Osteoblast (primary cell): ENCODE measurements at regions not wholly inside any gene's neighbourhood (a gene's known extent, or its start where the extent isn't known, plus 50 kb on each side); places are given as distances from the start of the nearest gene placed in this dataset.

Experiments used
- DNase-seq: peaks from one replicate; pipeline ENCODE4 v3.0.0; 2011; ENCODE audit warnings: low spot score, mixed read lengths; ENCODE audit not compliant: insufficient read length; ENCODE audit errors: missing footprints
- H2AFZ ChIP-seq: 2 replicates; pipeline ENCODE4 v1.6.0; 2011; ENCODE audit warnings: mild to moderate bottlenecking, low read length
- H3K27ac ChIP-seq: 2 replicates; pipeline ENCODE4 v1.5.1; 2011; ENCODE audit warnings: mild to moderate bottlenecking, low read depth, low read length, moderate library complexity
- H3K27me3 ChIP-seq: 2 replicates; pipeline ENCODE4 v1.6.0; 2012; ENCODE audit warnings: mild to moderate bottlenecking, control low read depth, inconsistent platforms, low read length, moderate library complexity; ENCODE audit not compliant: insufficient read depth
- H3K36me3 ChIP-seq: 2 replicates; pipeline ENCODE4 v1.5.1; 2011; ENCODE audit warnings: mild to moderate bottlenecking, low read length, control low read depth, moderate library complexity; ENCODE audit not compliant: insufficient read depth
- H3K4me1 ChIP-seq: 2 replicates; pipeline ENCODE4 v1.5.1; 2011; ENCODE audit warnings: mild to moderate bottlenecking, low read length, control low read depth, moderate library complexity; ENCODE audit not compliant: insufficient read depth
- H3K4me2 ChIP-seq: 2 replicates; pipeline ENCODE4 v1.6.0; 2011; ENCODE audit warnings: mild to moderate bottlenecking, low read length; ENCODE audit not compliant: insufficient read depth
- H3K4me3 ChIP-seq: fragments of 200-600 bp; sonication (generic); 3 replicates; pipeline ENCODE4 v1.5.1; 2012; ENCODE audit warnings: mild to moderate bottlenecking, low read length, inconsistent platforms; ENCODE audit not compliant: insufficient read depth
- H3K79me2 ChIP-seq: 2 replicates; pipeline ENCODE4 v1.6.0; 2012; ENCODE audit warnings: mild to moderate bottlenecking, low read length, control low read depth, inconsistent platforms; ENCODE audit not compliant: insufficient read depth
- H3K9me3 ChIP-seq: 2 replicates; pipeline ENCODE4 v1.5.1; 2011; ENCODE audit warnings: low read depth, low read length, control low read depth
- H4K20me1 ChIP-seq: 2 replicates; pipeline ENCODE4 v1.6.0; 2012; ENCODE audit warnings: mild to moderate bottlenecking, low read length, control low read depth; ENCODE audit not compliant: insufficient read depth
- CTCF ChIP-seq: IDR thresholded peaks from 2 replicates; pipeline ENCODE4 v1.5.1; 2011; ENCODE audit warnings: mild to moderate bottlenecking, low read depth, low read length, moderate library complexity; ENCODE audit errors: extremely low read depth

- H4K20me1 ChIP-seq = no peaks in the 10 kb centered on the region
- no peaks in the 10 kb centered on the region for H3K9me3 ChIP-seq
- no peaks in the 10 kb centered on the region for H3K36me3 ChIP-seq
- H3K27ac ChIP-seq = no peak overlapping the region
- no peak overlapping the region for H3K4me2 ChIP-seq
- H3K27me3 ChIP-seq = no peaks in the 10 kb centered on the region
- no peak for TF ChIP-seq CTCF
- H3K79me2 ChIP-seq = no peaks in the 10 kb centered on the region
- peaks cover 9% of the 10 kb centered on the region for H3K4me1 ChIP-seq
- no peak overlapping the region for H2AFZ ChIP-seq
- DNase-seq = no peak
- H3K4me3 ChIP-seq = no peak overlapping the region
Observed at GRCh38 chr2:45261746-45262145, 252.5 kb upstream of the SIX2 start.

- Histone ChIP-seq H3K27ac (no peak overlapping the region), H2AFZ (no peak overlapping the region), H3K9me3 (no peaks in the 10 kb centered on the region), H3K4me2 (no peak overlapping the region), H4K20me1 (no peaks in the 10 kb centered on the region), H3K4me1 (peaks cover 9% of the 10 kb centered on the region), H3K4me3 (no peak overlapping the region), H3K27me3 (no peaks in the 10 kb centered on the region), H3K36me3 (no peaks in the 10 kb centered on the region), H3K79me2 (no peaks in the 10 kb centered on the region)
- no peak for TF ChIP-seq CTCF
- DNase-seq = peak; percentile 87
Observed at GRCh38 chr2:45260946-45261345, 251.7 kb upstream of the SIX2 start.

- DNase-seq = no peak
- Histone ChIP-seq H3K27ac (no peak overlapping the region), H3K36me3 (no peaks in the 10 kb centered on the region), H3K4me2 (no peak overlapping the region), H4K20me1 (no peaks in the 10 kb centered on the region), H3K27me3 (no peaks in the 10 kb centered on the region), H3K79me2 (no peaks in the 10 kb centered on the region), H3K9me3 (no peaks in the 10 kb centered on the region), H3K4me1 (peaks cover 4% of the 10 kb centered on the region), H2AFZ (no peak overlapping the region), H3K4me3 (no peak overlapping the region)
- TF ChIP-seq CTCF = no peak
Observed at GRCh38 chr2:45259547-45260160, 250.4 kb upstream of the SIX2 start.

- H3K27me3 ChIP-seq = no peaks in the 10 kb centered on the region
- H3K9me3 ChIP-seq = no peaks in the 10 kb centered on the region
- H3K4me2 ChIP-seq = no peak overlapping the region
- no peak overlapping the region for H3K4me3 ChIP-seq
- DNase-seq = peak; percentile 69
- TF ChIP-seq CTCF = no peak
- no peak overlapping the region for H3K27ac ChIP-seq
- H3K4me1 ChIP-seq = no peaks in the 10 kb centered on the region
- no peaks in the 10 kb centered on the region for H4K20me1 ChIP-seq
- H2AFZ ChIP-seq = no peak overlapping the region
- no peaks in the 10 kb centered on the region for H3K79me2 ChIP-seq
- no peaks in the 10 kb centered on the region for H3K36me3 ChIP-seq
Observed at GRCh38 chr2:45259138-45259537, 249.9 kb upstream of the SIX2 start.
